ENCODE measurements at regions not wholly inside any gene's neighbourhood (a gene's known extent, or its start where the extent isn't known, plus 50 kb on each side); places are given as distances from the start of the nearest gene placed in this dataset.
A peak's percentile ranks its signal among the peaks of the same experiment; 100 is the strongest.

DNA sequence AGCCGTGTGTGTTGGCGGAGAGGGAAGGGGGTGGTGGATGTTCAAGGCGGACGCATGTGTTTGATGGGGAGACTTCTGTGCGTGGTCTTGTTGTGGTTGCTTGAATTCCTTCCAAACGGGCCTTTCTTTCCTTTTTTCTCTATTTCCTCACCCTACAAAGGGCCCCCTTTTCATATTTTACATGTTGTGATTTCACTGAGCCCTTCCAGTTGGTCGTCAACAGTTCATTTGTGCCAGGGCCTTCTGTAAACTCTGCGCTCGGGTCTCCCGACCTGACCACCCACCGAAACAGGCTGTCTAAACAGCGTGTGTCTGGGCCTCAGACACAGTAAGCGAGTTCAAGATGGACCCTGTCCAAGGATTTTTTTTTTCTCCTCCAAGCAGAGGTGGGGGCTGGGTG, 228.4 kb downstream of the IRF8 start:
- no peaks in the 10 kb centered on the region for H3K36me3 Mint-ChIP-seq
- Histone ChIP-seq H4K20me1 (ENCODE audit: insufficient read depth, low read length) (no peaks in the 10 kb centered on the region), H3K9me3 (replicated peaks in 1 of 2; ENCODE audit: control insufficient read depth in 1 of 2, insufficient read depth in 1 of 2, low read length in 2 of 2) (no peaks in the 10 kb centered on the region), H3K4me1 (ENCODE audit: control insufficient read depth in 1 of 2, insufficient read depth in 2 of 2, low read length in 2 of 2) (no peaks in the 10 kb centered on the region), H3K9ac (ENCODE audit: insufficient read depth, low read length, poor library complexity, severe bottlenecking) (no peak overlapping the region), H3K4me2 (replicated peaks; ENCODE audit: extremely low read depth, low read length, poor library complexity, severe bottlenecking) (no peak overlapping the region), H2AFZ (ENCODE audit: insufficient read depth, low read depth, low read length, poor library complexity, severe bottlenecking) (no peak overlapping the region), H3K4me3 (replicated peaks in 1 of 3; ENCODE audit: low read depth in 2 of 3, low read length in 3 of 3) (no peak overlapping the region), H3K27me3 (ENCODE audit: control insufficient read depth in 2 of 2, insufficient read depth in 2 of 2, low read length in 2 of 2) (peaks cover 0 to 6% of the 10 kb centered on the region in 2 donors), H3K36me3 (replicated peaks in 1 of 2; ENCODE audit: control insufficient read depth in 1 of 2, insufficient read depth in 2 of 2, low read length in 2 of 2) (no peaks in the 10 kb centered on the region), H3K27ac (ENCODE audit: low read depth in 1 of 2, low read length in 2 of 2) (no peak overlapping the region), H3K79me2 (ENCODE audit: insufficient read depth, low read length) (no peaks in the 10 kb centered on the region)
- WGBS (ENCODE audit: insufficient coverage), result 96% methylated on average over 7 of the region's 13 CpGs
- H3K4me3 Mint-ChIP-seq, result no peak overlapping the region
- TF ChIP-seq, protein P1, sequence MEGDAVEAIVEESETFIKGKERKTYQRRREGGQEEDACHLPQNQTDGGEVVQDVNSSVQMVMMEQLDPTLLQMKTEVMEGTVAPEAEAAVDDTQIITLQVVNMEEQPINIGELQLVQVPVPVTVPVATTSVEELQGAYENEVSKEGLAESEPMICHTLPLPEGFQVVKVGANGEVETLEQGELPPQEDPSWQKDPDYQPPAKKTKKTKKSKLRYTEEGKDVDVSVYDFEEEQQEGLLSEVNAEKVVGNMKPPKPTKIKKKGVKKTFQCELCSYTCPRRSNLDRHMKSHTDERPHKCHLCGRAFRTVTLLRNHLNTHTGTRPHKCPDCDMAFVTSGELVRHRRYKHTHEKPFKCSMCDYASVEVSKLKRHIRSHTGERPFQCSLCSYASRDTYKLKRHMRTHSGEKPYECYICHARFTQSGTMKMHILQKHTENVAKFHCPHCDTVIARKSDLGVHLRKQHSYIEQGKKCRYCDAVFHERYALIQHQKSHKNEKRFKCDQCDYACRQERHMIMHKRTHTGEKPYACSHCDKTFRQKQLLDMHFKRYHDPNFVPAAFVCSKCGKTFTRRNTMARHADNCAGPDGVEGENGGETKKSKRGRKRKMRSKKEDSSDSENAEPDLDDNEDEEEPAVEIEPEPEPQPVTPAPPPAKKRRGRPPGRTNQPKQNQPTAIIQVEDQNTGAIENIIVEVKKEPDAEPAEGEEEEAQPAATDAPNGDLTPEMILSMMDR (IDR thresholded peaks at IDR 0.05), result no peak
- DNase-seq, result no peak
- intact Hi-C loops (cut with micrococcal nuclease), result no loop called here
- H3K9me3 Mint-ChIP-seq, result no peaks in the 10 kb centered on the region
- H3K27me3 Mint-ChIP-seq (ENCODE audit: low read depth in 3 of 3), result peaks cover 4 to 23% (median 15%) of the 10 kb centered on the region in 3 donors
- no peaks in the 10 kb centered on the region for H3K4me1 Mint-ChIP-seq
- peak overlapping the region in 1 of 7 donors; percentile 1 for H3K27ac Mint-ChIP-seq

GRCh38 chr16:86128246-86128645, 229.3 kb downstream of the IRF8 start:
- no peaks in the 10 kb centered on the region for H3K9me3 ChIP-seq (replicated peaks in 1 of 2; ENCODE audit: control insufficient read depth in 1 of 2, insufficient read depth in 1 of 2, low read length in 2 of 2)
- H2AFZ ChIP-seq (ENCODE audit: insufficient read depth, low read depth, low read length, poor library complexity, severe bottlenecking), result no peak overlapping the region
- Mint-ChIP-seq H3K36me3 (no peaks in the 10 kb centered on the region), H3K4me3 (no peak overlapping the region), H3K9me3 (no peaks in the 10 kb centered on the region), H3K27me3 (ENCODE audit: low read depth in 3 of 3) (peaks cover 4 to 19% (median 15%) of the 10 kb centered on the region in 3 donors), H3K4me1 (no peaks in the 10 kb centered on the region), H3K27ac (no peak overlapping the region)
- no peak overlapping the region for H3K4me2 ChIP-seq (replicated peaks; ENCODE audit: extremely low read depth, low read length, poor library complexity, severe bottlenecking)
- TF ChIP-seq, protein P1 (IDR thresholded peaks at IDR 0.05), result no peak
- peaks cover 0 to 6% of the 10 kb centered on the region in 2 donors for H3K27me3 ChIP-seq (ENCODE audit: control insufficient read depth in 2 of 2, insufficient read depth in 2 of 2, low read length in 2 of 2)
- no peak overlapping the region for H3K4me3 ChIP-seq (replicated peaks in 1 of 3; ENCODE audit: low read depth in 2 of 3, low read length in 3 of 3)
- H3K4me1 ChIP-seq (ENCODE audit: control insufficient read depth in 1 of 2, insufficient read depth in 2 of 2, low read length in 2 of 2), result no peaks in the 10 kb centered on the region
- no peaks in the 10 kb centered on the region for H3K79me2 ChIP-seq (ENCODE audit: insufficient read depth, low read length)
- no peak overlapping the region for H3K9ac ChIP-seq (ENCODE audit: insufficient read depth, low read length, poor library complexity, severe bottlenecking)
- WGBS (ENCODE audit: insufficient coverage), result 98% methylated on average over 8 of the region's 9 CpGs
- DNase-seq, result no peak
- no peaks in the 10 kb centered on the region for H4K20me1 ChIP-seq (ENCODE audit: insufficient read depth, low read length)
- no peak overlapping the region for H3K27ac ChIP-seq (ENCODE audit: low read depth in 1 of 2, low read length in 2 of 2)
- intact Hi-C loops (cut with micrococcal nuclease), result no loop called here
- H3K36me3 ChIP-seq (replicated peaks in 1 of 2; ENCODE audit: control insufficient read depth in 1 of 2, insufficient read depth in 2 of 2, low read length in 2 of 2), result no peaks in the 10 kb centered on the region
